GM12873 (cell line): ENCODE measurements at regions not wholly inside any gene's neighbourhood (a gene's known extent, or its start where the extent isn't known, plus 50 kb on each side); places are given as distances from the start of the nearest gene placed in this dataset.

Experiments used
- TF ChIP-seq, protein P1 (sequence below): IDR thresholded peaks from 2 replicates; pipeline ENCODE4 v1.5.1; 2012; ENCODE audit warnings: low read depth, mild to moderate bottlenecking, moderate library complexity, low read length, control low read depth; ENCODE audit not compliant: insufficient read depth; ENCODE audit errors: missing control alignments

DNA sequence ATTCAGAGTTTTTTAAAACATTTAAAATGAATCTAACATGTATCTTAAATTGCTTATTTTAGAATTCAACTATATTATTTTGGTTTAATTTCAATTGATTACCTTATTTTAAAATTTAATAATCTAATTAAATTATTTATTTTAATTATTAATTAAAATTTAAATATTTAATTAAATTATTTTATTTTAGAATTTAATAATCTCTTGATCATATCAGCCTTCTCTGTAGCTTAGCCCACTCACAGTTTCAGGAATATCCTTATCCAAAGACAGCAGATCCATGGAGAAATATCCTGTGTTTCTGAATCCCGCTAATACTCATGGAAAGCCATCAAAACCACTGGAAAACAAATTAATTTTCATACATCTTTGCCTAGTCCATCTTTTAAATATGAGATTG lies 1669.2 kb downstream of the PCDH9 start:
- TF ChIP-seq, protein P1, sequence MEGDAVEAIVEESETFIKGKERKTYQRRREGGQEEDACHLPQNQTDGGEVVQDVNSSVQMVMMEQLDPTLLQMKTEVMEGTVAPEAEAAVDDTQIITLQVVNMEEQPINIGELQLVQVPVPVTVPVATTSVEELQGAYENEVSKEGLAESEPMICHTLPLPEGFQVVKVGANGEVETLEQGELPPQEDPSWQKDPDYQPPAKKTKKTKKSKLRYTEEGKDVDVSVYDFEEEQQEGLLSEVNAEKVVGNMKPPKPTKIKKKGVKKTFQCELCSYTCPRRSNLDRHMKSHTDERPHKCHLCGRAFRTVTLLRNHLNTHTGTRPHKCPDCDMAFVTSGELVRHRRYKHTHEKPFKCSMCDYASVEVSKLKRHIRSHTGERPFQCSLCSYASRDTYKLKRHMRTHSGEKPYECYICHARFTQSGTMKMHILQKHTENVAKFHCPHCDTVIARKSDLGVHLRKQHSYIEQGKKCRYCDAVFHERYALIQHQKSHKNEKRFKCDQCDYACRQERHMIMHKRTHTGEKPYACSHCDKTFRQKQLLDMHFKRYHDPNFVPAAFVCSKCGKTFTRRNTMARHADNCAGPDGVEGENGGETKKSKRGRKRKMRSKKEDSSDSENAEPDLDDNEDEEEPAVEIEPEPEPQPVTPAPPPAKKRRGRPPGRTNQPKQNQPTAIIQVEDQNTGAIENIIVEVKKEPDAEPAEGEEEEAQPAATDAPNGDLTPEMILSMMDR: no peak

DNA sequence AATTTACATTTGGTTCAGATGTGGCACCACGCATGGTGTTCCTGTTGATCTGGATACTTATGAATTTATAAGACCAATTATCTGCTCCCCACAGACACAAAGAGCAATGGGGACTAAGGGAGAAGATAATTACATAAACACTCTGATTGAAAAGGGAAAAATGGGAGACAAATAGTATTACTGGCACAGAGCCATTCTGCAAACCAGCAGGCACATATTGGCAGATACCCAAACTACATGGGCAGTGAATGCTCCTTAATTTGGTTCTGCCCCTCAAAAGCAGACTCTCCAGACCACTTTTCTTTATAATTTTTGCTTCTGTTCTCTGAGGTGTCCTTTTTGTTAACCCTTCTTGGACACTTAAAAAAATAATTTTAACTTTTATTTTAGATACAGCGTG lies 1674.2 kb downstream of the PCDH9 start:
- TF ChIP-seq, protein P1: no peak

DNA sequence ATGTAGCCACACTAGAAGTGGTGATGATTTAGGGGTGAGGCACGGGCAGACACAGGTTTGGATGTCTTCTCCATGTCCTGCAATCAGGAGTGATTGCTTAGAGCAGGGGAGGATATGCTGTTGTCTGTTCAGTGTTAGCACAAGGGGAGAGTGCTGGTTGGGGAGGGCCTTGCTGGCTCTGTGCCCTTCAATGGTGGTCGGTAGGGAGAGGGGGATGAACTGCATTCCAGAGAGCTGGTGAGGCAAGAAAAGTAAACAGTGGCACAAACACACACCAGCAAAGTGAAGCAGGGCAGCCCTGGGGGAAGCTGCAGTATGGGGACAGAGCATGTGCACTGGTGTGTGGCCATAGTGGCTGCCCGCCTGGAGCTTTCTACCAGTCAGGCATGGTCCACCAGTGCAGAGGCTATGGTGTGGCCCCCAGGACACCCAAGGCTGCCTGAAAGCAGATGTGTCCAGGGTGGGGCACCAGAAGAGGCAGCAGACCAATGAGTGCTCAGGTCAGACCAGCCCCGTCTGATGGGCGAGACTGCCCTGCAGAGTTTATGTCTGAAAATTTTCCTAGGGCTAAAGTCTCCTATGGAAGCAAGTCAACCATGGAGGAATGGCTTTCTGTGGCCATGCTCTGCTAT lies 1676.9 kb downstream of the PCDH9 start:
- TF ChIP-seq, protein P1: no peak

DNA sequence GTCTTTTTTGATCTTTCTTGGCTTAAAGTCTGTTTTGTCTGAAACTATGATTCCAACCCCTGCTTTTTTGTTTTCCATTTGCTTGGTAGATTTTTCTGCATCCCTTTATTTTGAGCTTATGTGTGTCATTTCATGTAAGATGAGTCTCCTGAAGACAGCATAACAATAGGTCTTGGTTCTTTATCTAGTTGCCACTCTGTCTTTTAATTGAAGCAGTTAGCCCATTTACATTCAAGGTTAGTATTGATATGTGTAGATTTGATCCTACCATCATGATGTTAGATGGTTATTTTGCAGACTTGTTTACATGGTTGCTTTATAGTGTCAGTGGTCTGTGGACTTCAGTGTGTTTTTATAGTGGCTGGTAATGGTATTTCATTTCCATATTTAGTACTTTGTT lies 1678.9 kb downstream of the PCDH9 start:
- TF ChIP-seq, protein P1: no peak

DNA sequence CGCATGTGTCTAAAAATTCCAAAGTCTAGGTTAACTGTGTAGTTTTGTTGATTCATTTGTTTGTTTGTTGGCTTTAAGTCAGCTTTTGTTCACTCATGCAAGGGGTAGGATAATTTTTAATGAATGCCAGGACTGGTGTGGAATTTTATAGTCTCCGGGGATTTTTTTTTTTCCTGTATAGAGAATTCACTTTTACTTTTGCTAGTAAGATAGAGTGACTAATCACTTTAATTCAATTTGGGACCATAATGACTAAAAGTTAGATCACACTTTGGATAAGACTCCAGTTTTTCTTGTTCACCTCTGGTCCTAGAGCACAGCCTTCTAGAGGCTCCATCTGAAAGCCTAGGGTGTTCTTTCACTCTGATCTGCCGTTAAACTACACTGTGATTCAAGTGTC lies 1690.0 kb downstream of the PCDH9 start:
- TF ChIP-seq, protein P1: no peak

DNA sequence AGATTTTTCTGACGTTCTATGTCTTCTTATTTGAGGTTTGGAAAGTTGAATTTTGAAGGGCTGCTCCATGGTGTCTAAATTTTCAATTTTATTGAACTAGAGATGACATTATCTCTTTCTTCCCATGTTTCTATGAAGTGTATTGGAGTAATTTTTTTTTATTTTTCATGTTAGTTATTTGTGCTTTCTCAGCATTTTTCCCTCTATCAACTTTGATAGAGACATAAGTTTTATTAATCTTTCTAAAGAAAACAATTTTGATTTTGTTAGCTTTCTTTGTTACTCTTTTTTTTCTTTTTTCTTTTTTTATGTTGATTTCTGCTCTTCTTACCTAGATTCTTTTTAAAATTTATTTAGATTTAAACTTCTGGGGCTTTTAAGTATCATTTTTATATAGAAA lies 1694.8 kb downstream of the PCDH9 start:
- TF ChIP-seq, protein P1: no peak

DNA sequence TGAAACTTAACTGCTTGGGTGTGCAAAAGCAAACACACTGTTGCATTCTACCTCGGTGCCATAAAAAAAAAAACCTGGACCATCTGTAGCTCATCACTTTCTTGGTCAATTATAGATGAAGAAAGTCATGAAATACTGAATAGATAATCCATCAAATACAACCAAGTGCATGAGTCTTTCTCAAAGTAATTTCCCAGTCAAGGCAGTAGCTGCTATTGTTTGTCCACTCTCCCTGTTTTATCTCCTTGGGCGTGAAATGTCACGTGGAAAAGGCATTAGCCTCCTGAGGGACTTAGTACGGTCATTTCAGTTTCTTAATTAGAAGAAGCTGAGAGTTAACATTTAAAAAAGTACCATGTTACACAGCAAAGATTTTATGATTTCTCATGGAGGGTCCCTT lies 1697.9 kb downstream of the PCDH9 start:
- TF ChIP-seq, protein P1: no peak
